SK-MEL-5 (cell line): ENCODE measurements at regions not wholly inside any gene's neighbourhood (a gene's known extent, or its start where the extent isn't known, plus 50 kb on each side); places are given as distances from the start of the nearest gene placed in this dataset.

Source experiments
- DNase-seq: peaks from one replicate; pipeline ENCODE4 v3.0.0-alpha.2; 2016; ENCODE audit warnings: low read depth, low spot score
- in situ Hi-C: cut with HindIII; loops from 2 replicates; pipeline ENCODE4 v1.10.0; 2016; ENCODE audit warnings: low sequenced_read_pairs, high pct_unique_total_duplicates, low pct_unique_long_range_greater_than_20kb

- in situ Hi-C loops = no loop called here
- no peak for DNase-seq
These were observed 129.1 kb downstream of the FOXA2 start for GRCh38 chr20:22455259-22455658.

GRCh38 chr20:22453244-22454080, 130.9 kb downstream of the FOXA2 start:
- peak; percentile 56 for DNase-seq
- in situ Hi-C loops = no loop called here

GRCh38 chr20:22452442-22453011, 131.8 kb downstream of the FOXA2 start:
- DNase-seq = no peak
- in situ Hi-C loops = no loop called here

- no peak for DNase-seq
- in situ Hi-C loops = no loop called here
These were observed 133.8 kb downstream of the FOXA2 start for GRCh38 chr20:22450537-22450936.

- no peak for DNase-seq
- in situ Hi-C loops = no loop called here
These were observed 135.0 kb downstream of the FOXA2 start for GRCh38 chr20:22449188-22449973.

GRCh38 chr20:22447447-22447778, 137.0 kb downstream of the FOXA2 start:
- no peak for DNase-seq
- in situ Hi-C loops = no loop called here

- no peak for DNase-seq
- in situ Hi-C loops = no loop called here
These were observed 137.5 kb downstream of the FOXA2 start for GRCh38 chr20:22446613-22447446.

GRCh38 chr20:22442318-22442717, 142.1 kb downstream of the FOXA2 start:
- in situ Hi-C loops = no loop called here
- DNase-seq = no peak

GRCh38 chr20:22438926-22439325, 145.4 kb downstream of the FOXA2 start:
- DNase-seq = peak; percentile 50
- in situ Hi-C loops = no loop called here

- in situ Hi-C loops = no loop called here
- no peak for DNase-seq
These were observed 146.0 kb downstream of the FOXA2 start for GRCh38 chr20:22438346-22438745.

- DNase-seq = no peak
- in situ Hi-C loops = no loop called here
These were observed 147.0 kb downstream of the FOXA2 start for GRCh38 chr20:22437354-22437753.

GRCh38 chr20:22431419-22431818, 153.0 kb downstream of the FOXA2 start:
- DNase-seq = no peak

GRCh38 chr20:22430746-22431168, 153.6 kb downstream of the FOXA2 start:
- DNase-seq = no peak
- in situ Hi-C loops = no loop called here

More at GRCh38 chr20:22431419-22431818, 153.0 kb downstream of the FOXA2 start:
- in situ Hi-C loops = no loop called here

- in situ Hi-C loops = no loop called here
- DNase-seq = no peak
These were observed 154.1 kb downstream of the FOXA2 start for GRCh38 chr20:22430154-22430745.

- DNase-seq = no peak
- in situ Hi-C loops = no loop called here
These were observed 154.9 kb downstream of the FOXA2 start for GRCh38 chr20:22429175-22430153.

- in situ Hi-C loops = no loop called here
- no peak for DNase-seq
These were observed 156.3 kb downstream of the FOXA2 start for GRCh38 chr20:22428051-22428450.
